Activated naive CD4-positive, alpha-beta T cell treated with anti-CD3 and anti-CD28 coated beads, Interleukin-2, amount 50 U/mL, for 72 hours (primary cell): ENCODE measurements at regions not wholly inside any gene's neighbourhood (a gene's known extent, or its start where the extent isn't known, plus 50 kb on each side); places are given as distances from the start of the nearest gene placed in this dataset.

ENCODE experiments used
- ATAC-seq, 2 donors: fragments of 150-1000 bp; cut with Tn5 transposase; 2 replicates each; pipeline ENCODE4 v1.10.0; 2021; ENCODE audit warnings: mild to moderate bottlenecking in 2 of 2, moderate library complexity in 2 of 2
- DNase-seq, 2 donors: peaks; one replicate each; pipeline ENCODE4 v3.0.0; 2021 to 2022; ENCODE audit warnings: low spot score in 2 of 2
- H3K27ac Mint-ChIP-seq, 2 donors: one replicate each; pipeline ENCODE4 v1.8.0; 2022; ENCODE audit warnings: mild to moderate bottlenecking in 2 of 2, mixed read lengths in 2 of 2
- H3K36me3 Mint-ChIP-seq, 2 donors: one replicate each; pipeline ENCODE4 v1.8.0; 2022; ENCODE audit warnings: mixed read lengths in 2 of 2
- H3K9me3 Mint-ChIP-seq, 2 donors: one replicate each; pipeline ENCODE4 v1.8.0; 2022; ENCODE audit warnings: mixed read lengths in 2 of 2

GRCh38 chr3:63095-63765, 133.3 kb upstream of the CHL1 start:
- Mint-ChIP-seq H3K9me3 (no peaks in the 10 kb centered on the region), H3K27ac (no peak overlapping the region), H3K36me3 (no peaks in the 10 kb centered on the region)
- DNase-seq (no peak), ATAC-seq (no peak)

GRCh38 chr3:69690-70089, 126.9 kb upstream of the CHL1 start:
- peaks cover 0 to 3% of the 10 kb centered on the region in 2 donors for H3K9me3 Mint-ChIP-seq
- no peak for DNase-seq
- no peaks in the 10 kb centered on the region for H3K36me3 Mint-ChIP-seq
- ATAC-seq = no peak
- H3K27ac Mint-ChIP-seq = no peak overlapping the region

DNA sequence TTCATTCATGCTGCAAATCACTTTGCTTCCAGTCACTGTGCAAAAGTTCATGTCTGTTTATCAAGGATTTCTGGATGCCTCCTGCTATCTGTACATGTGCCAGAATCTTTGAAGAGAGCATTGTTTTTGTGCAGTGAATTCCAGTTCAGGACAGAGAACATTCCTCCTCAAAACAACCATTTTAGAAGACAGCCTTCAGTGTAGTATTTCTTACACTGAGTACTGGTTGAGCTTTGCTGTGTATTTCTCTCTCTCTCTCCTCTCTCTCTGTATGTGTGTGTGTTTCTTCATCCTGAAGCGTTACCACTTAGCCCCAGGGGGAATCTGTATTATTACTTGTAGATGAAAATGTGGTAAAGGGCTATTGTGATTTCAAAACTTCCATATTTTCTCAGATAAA, 123.8 kb upstream of the CHL1 start:
- H3K27ac Mint-ChIP-seq = no peak overlapping the region

GRCh38 chr3:73271-73670, 123.3 kb upstream of the CHL1 start:
- DNase-seq (no peak), ATAC-seq (no peak)
- no peaks in the 10 kb centered on the region for H3K36me3 Mint-ChIP-seq
- no peak overlapping the region for H3K27ac Mint-ChIP-seq
- H3K9me3 Mint-ChIP-seq = peaks cover 0 to 3% of the 10 kb centered on the region in 2 donors

More for the DNA sequence above, 123.8 kb upstream of the CHL1 start:
- no peak for DNase-seq
- Mint-ChIP-seq H3K36me3 (no peaks in the 10 kb centered on the region), H3K9me3 (peaks cover 0 to 3% of the 10 kb centered on the region in 2 donors)
- ATAC-seq = no peak

- no peak overlapping the region for H3K27ac Mint-ChIP-seq
- ATAC-seq (no peak), DNase-seq (no peak)
- H3K9me3 Mint-ChIP-seq = peaks cover 0 to 3% of the 10 kb centered on the region in 2 donors
- H3K36me3 Mint-ChIP-seq = no peaks in the 10 kb centered on the region
These were observed 121.8 kb upstream of the CHL1 start for GRCh38 chr3:74676-75243.

DNA sequence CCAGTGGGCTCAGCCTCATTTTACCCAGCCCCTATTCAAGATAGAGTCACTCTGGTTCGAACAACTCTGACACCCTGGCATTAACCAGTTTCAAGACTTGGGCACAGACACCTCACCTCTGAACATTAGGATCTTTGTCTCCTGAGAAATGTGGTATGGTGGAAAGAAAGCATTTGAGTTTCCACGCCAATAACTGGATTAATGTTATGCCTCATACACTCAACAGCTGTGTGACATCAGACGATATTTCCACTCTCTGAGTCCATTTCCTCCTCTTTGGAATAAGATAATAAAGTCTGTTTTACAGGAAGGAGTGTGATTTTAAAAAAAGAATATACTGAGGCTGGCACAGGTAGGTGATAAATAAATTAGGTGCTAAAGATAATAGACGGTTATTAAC, 121.3 kb upstream of the CHL1 start:
- Mint-ChIP-seq H3K9me3 (peaks cover 0 to 4% of the 10 kb centered on the region in 2 donors), H3K27ac (no peak overlapping the region), H3K36me3 (peaks cover 0 to under 1% of the 10 kb centered on the region in 2 donors)
- no peak for ATAC-seq
- no peak for DNase-seq

DNA sequence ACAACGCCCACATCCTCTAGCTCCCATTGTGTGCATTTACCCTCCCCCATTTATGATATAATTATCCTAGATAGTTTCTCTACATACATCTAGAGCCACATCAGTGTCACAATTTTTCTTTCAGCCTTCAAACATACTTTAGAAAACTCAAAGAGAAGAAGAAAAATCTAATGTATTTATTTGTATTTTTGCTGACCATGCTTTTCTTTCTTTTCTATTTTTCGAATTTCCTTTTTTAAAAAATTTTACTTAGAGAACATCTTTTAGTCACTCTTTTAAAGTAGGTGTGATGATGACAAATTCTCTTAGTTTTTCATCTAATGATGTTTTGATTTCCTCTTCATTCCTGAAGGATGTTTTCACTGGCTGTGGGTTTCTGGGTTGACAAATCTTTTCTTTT, 117.0 kb upstream of the CHL1 start:
- H3K9me3 Mint-ChIP-seq = peaks cover 0 to 3% of the 10 kb centered on the region in 2 donors
- DNase-seq (no peak), ATAC-seq (no peak)
- no peak overlapping the region for H3K27ac Mint-ChIP-seq
- peaks cover 0 to 4% of the 10 kb centered on the region in 2 donors for H3K36me3 Mint-ChIP-seq

- H3K9me3 Mint-ChIP-seq = peaks cover 0 to 3% of the 10 kb centered on the region in 2 donors
- H3K36me3 Mint-ChIP-seq = peaks cover 0 to 4% of the 10 kb centered on the region in 2 donors
- DNase-seq (no peak), ATAC-seq (no peak)
- no peak overlapping the region for H3K27ac Mint-ChIP-seq
These were observed 114.1 kb upstream of the CHL1 start for GRCh38 chr3:82508-82907.

GRCh38 chr3:83096-83495, 113.5 kb upstream of the CHL1 start:
- ATAC-seq (no peak), DNase-seq (no peak)
- Mint-ChIP-seq H3K27ac (no peak overlapping the region), H3K36me3 (peaks cover 0 to 4% of the 10 kb centered on the region in 2 donors), H3K9me3 (peaks cover 0 to 3% of the 10 kb centered on the region in 2 donors)

DNA sequence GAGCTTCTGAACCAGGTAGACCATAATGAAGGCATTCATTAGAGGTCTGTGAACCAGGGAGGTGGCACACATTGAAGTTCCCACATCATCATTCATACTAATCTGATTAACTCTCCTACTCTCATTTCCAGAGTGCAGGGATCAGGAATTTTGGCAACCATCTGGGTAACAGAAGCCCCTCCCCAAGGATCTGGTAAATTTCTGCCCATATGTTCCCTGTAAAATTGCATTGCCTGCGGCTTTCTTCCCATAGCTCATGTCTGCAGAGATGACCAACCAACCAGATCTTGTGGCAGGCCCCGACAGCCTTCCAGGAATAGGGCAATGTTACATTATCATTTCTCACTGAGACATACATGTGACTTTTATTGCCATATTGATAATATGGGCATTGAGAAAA, 111.4 kb upstream of the CHL1 start:
- H3K9me3 Mint-ChIP-seq = peaks cover 0 to 3% of the 10 kb centered on the region in 2 donors
- no peak for DNase-seq

DNA sequence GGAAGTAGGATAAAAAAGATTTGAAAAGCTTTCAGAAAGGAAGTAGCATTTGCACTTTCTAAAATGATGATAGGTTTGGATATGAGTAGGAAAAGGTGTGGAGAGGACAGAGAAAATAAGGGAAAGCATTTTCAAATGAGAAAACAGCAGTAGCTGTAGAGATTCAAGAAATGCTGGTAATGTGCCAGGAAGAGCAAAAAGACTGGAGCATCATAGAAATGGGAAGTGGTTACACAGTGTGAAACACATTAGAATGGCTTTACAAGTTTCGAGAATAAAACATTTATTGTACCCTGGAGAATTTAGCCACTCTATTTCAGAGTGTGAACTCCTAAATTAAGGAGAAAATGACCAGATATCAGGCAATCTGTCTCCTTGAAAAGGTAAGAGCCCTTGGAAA, 108.3 kb upstream of the CHL1 start:
- DNase-seq = no peak
- H3K9me3 Mint-ChIP-seq = no peaks in the 10 kb centered on the region
- no peak for ATAC-seq
- no peak overlapping the region for H3K27ac Mint-ChIP-seq
- no peaks in the 10 kb centered on the region for H3K36me3 Mint-ChIP-seq

More for the DNA sequence above, 111.4 kb upstream of the CHL1 start:
- no peak overlapping the region for H3K27ac Mint-ChIP-seq
- no peak for ATAC-seq
- peaks cover 0 to 4% of the 10 kb centered on the region in 2 donors for H3K36me3 Mint-ChIP-seq

- Mint-ChIP-seq H3K27ac (no peak overlapping the region), H3K9me3 (peaks cover 0 to 5% of the 10 kb centered on the region in 2 donors), H3K36me3 (peaks cover 0 to 5% of the 10 kb centered on the region in 2 donors)
- DNase-seq (no peak), ATAC-seq (no peak)
These were observed 102.8 kb upstream of the CHL1 start for GRCh38 chr3:93746-94145.

DNA sequence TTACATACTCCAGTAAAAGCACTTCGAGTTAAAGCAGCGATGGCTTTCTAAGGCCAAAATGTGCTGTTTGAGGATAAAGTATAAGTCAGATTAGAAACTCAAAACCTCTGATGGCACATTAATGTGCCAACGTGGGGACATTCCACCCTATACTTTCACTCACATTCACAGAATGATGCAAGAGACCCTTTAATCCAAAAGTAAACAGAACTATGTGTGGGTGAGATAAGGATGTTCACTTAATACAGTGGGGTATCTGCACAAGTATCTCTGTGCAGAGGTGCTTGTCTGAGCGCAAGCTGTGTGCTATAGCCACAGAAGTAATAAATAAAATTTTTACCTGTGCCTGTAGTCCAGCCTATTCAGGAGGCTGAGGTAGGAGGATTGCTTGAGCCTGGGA, 100.3 kb upstream of the CHL1 start:
- peaks cover 0 to 5% of the 10 kb centered on the region in 2 donors for H3K36me3 Mint-ChIP-seq
- no peak for DNase-seq
- H3K27ac Mint-ChIP-seq = no peak overlapping the region
- no peak for ATAC-seq
- H3K9me3 Mint-ChIP-seq = peaks cover 0 to 5% of the 10 kb centered on the region in 2 donors

- DNase-seq = no peak
- H3K27ac Mint-ChIP-seq = no peak overlapping the region
- peaks cover 0 to 5% of the 10 kb centered on the region in 2 donors for H3K9me3 Mint-ChIP-seq
- ATAC-seq = no peak
- H3K36me3 Mint-ChIP-seq = peaks cover 0 to 5% of the 10 kb centered on the region in 2 donors
These were observed 98.9 kb upstream of the CHL1 start for GRCh38 chr3:97417-98258.

- ATAC-seq (no peak), DNase-seq (no peak)
- Mint-ChIP-seq H3K27ac (no peak overlapping the region), H3K36me3 (peaks cover 0 to 5% of the 10 kb centered on the region in 2 donors), H3K9me3 (peaks cover 0 to 5% of the 10 kb centered on the region in 2 donors)
These were observed 98.3 kb upstream of the CHL1 start for GRCh38 chr3:98259-98654.

GRCh38 chr3:99506-99905, 97.1 kb upstream of the CHL1 start:
- ATAC-seq (no peak), DNase-seq (no peak)
- peaks cover 0 to 5% of the 10 kb centered on the region in 2 donors for H3K9me3 Mint-ChIP-seq
- peaks cover 0 to 5% of the 10 kb centered on the region in 2 donors for H3K36me3 Mint-ChIP-seq
- H3K27ac Mint-ChIP-seq = no peak overlapping the region

DNA sequence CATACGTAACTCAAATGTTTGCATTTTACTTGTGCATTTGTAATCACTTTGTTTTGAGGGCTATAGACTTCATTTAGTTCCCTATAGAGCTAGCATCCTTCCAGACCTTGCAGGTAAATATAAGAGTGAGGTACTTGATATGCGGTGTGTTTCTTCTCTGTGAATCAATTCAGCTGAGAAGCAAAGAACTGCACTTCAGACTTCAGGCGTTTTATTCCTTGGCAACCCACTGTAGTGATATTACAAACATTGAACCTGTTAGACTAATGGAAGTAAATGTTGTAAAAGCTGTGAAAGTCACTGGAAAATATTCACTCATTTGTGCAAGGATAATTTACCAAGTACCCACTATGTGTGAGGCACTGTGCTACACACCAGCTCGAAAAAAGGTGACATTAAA, 94.1 kb upstream of the CHL1 start:
- Mint-ChIP-seq H3K36me3 (no peaks in the 10 kb centered on the region), H3K9me3 (no peaks in the 10 kb centered on the region), H3K27ac (no peak overlapping the region)
- DNase-seq (no peak), ATAC-seq (no peak)
